SK-N-SH (cell line): ENCODE measurements at regions not wholly inside any gene's neighbourhood (a gene's known extent, or its start where the extent isn't known, plus 50 kb on each side); places are given as distances from the start of the nearest gene placed in this dataset.

ENCODE experiments used
- CTCF ChIA-PET: fragments of 300-600, 350-600 bp; formaldehyde crosslinking; extraction: SDS; loops from one replicate; lab custom pipeline; 2021; lab: Yijun Ruan, JAX
- POLR2A ChIA-PET: fragments of 350-600 bp; sonication (Branson Sonifier 250); formaldehyde crosslinking; extraction: SDS; loops from one replicate; lab custom pipeline; 2020; ENCODE audit warnings: antibody characterized with exemption, inconsistent platforms; lab: Yijun Ruan, JAX
- DNase-seq: peaks from one replicate; pipeline ENCODE4 v3.0.0; 2012
- H2AFZ ChIP-seq: fragments of 200-600 bp; sonication (generic); 2 replicates; pipeline ENCODE4 v1.8.1; 2016; ENCODE audit warnings: antibody characterized with exemption, mild to moderate bottlenecking, low read depth
- H3F3A ChIP-seq: fragments of 200-600 bp; sonication (generic); replicated peaks from 2 replicates; pipeline ENCODE3; 2016; ENCODE audit warnings: antibody characterized with exemption, mild to moderate bottlenecking; ENCODE audit not compliant: insufficient read depth
- H3K27ac ChIP-seq, 2 experiments: fragments of 200-500 bp in 1 of 2; fragments of 200-600 bp in 1 of 2; sonication (Bioruptor generic) in 1 of 2; sonication (generic), shearing (Covaris generic) in 1 of 2; 2 replicates each; pipeline versions ENCODE4 v1.5.1 to v1.6.1; 2014 to 2016; ENCODE audit warnings: low read depth in 2 of 2, inconsistent platforms in 1 of 2, low read length in 1 of 2, mild to moderate bottlenecking in 1 of 2, mixed read lengths in 1 of 2
- H3K27me3 ChIP-seq: fragments of 200-600 bp; sonication (generic), shearing (Covaris generic); 2 replicates; pipeline ENCODE4 v1.6.1; 2016; ENCODE audit warnings: mixed run types; ENCODE audit not compliant: insufficient read depth
- H3K36me3 ChIP-seq, 2 experiments: fragments of 200-500 bp in 1 of 2; fragments of 200-600 bp in 1 of 2; sonication (Bioruptor generic) in 1 of 2; sonication (generic) in 1 of 2; replicated peaks in 1 of 2; 2 replicates each; pipeline versions ENCODE3 to v1.5.1; 2014 to 2016; ENCODE audit warnings: low read length in 1 of 2, mild to moderate bottlenecking in 1 of 2; ENCODE audit not compliant: insufficient read depth in 2 of 2, control insufficient read depth in 1 of 2
- H3K4me1 ChIP-seq, 2 experiments: fragments of 200-500 bp in 1 of 2; fragments of 200-600 bp in 1 of 2; sonication (Bioruptor generic) in 1 of 2; sonication (generic), shearing (Covaris generic) in 1 of 2; 2 replicates each; pipeline versions ENCODE4 v1.5.1 to v1.6.1; 2014 to 2016; ENCODE audit warnings: low read depth in 1 of 2, low read length in 1 of 2, mixed run types in 1 of 2; ENCODE audit not compliant: insufficient read depth in 2 of 2, control insufficient read depth in 1 of 2
- H3K4me2 ChIP-seq: fragments of 200-600 bp; sonication (generic), shearing (Covaris generic); 2 replicates; pipeline ENCODE4 v1.6.1; 2017; ENCODE audit warnings: mixed run types
- H3K4me3 ChIP-seq, 2 experiments: fragments of 200-500 bp in 1 of 2; fragments of 200-600 bp in 1 of 2; sonication (Bioruptor generic) in 1 of 2; sonication (generic), shearing (Covaris generic) in 1 of 2; 2 replicates each; pipeline versions ENCODE4 v1.5.1 to v1.8.1; 2014 to 2016; ENCODE audit warnings: low read depth in 2 of 2, inconsistent platforms in 1 of 2, low read length in 1 of 2, mild to moderate bottlenecking in 1 of 2, mixed read lengths in 1 of 2, moderate library complexity in 1 of 2
- H3K79me2 ChIP-seq: fragments of 200-600 bp; sonication (generic); 2 replicates; pipeline ENCODE4 v1.8.1; 2017; ENCODE audit warnings: mild to moderate bottlenecking; ENCODE audit not compliant: insufficient read depth
- H3K9ac ChIP-seq: fragments of 200-600 bp; sonication (generic); 2 replicates; pipeline ENCODE4 v1.6.1; 2017; ENCODE audit warnings: mixed run types
- H3K9me2 ChIP-seq: fragments of 200-600 bp; sonication (generic); 2 replicates; pipeline ENCODE4 v1.6.1; 2017; ENCODE audit warnings: mixed run types
- H3K9me3 ChIP-seq: fragments of 200-600 bp; sonication (generic); 2 replicates; pipeline ENCODE4 v1.6.1; 2017; ENCODE audit warnings: mixed run types, mild to moderate bottlenecking, moderate library complexity
- H4K20me1 ChIP-seq: fragments of 200-600 bp; sonication (generic); 2 replicates; pipeline ENCODE4 v1.6.1; 2017; ENCODE audit warnings: mild to moderate bottlenecking, mixed run types; ENCODE audit not compliant: insufficient read depth
- EZH2phosphoT487 ChIP-seq: fragments of 200-600 bp; sonication (generic); IDR thresholded peaks from 2 replicates; pipeline ENCODE4 v1.6.1; 2017; ENCODE audit warnings: low read depth, mixed run types, mild to moderate bottlenecking, antibody characterized with exemption, moderate library complexity, borderline replicate concordance
- FOSL2 ChIP-seq: IDR thresholded peaks from 2 replicates; pipeline ENCODE4 v1.4.0; 2012; ENCODE audit warnings: low read depth, mild to moderate bottlenecking, moderate library complexity, borderline replicate concordance
- FOXM1 ChIP-seq: IDR thresholded peaks from 2 replicates; pipeline ENCODE4 v1.4.0; 2012; ENCODE audit warnings: low read depth, mild to moderate bottlenecking
- GABPA ChIP-seq: IDR thresholded peaks from 2 replicates; pipeline ENCODE4 v1.4.0; 2012; ENCODE audit warnings: low read depth, mild to moderate bottlenecking
- GATA2 ChIP-seq: sonication (generic); formaldehyde crosslinking; IDR thresholded peaks from 2 replicates; pipeline ENCODE4 v1.5.0; 2020; ENCODE audit warnings: mild to moderate bottlenecking, missing genetic modification reagents
- MAX ChIP-seq: IDR thresholded peaks from 2 replicates; pipeline ENCODE4 v1.4.0; 2012; ENCODE audit warnings: low read depth
- MXI1 ChIP-seq: IDR thresholded peaks from 2 replicates; pipeline ENCODE4 v1.6.1; 2012; ENCODE audit warnings: mild to moderate bottlenecking, low read depth, low read length, improper control_type of control experiment
- NFIC ChIP-seq: IDR thresholded peaks from 2 replicates; pipeline ENCODE4 v1.4.0; 2012; ENCODE audit warnings: borderline replicate concordance
- PBX3 ChIP-seq: IDR thresholded peaks from 2 replicates; pipeline ENCODE4; 2012
- RAD21 ChIP-seq: IDR thresholded peaks from 2 replicates; pipeline ENCODE4 v1.6.1; 2012; ENCODE audit warnings: mild to moderate bottlenecking, low read length
- RFX5 ChIP-seq: IDR thresholded peaks from 2 replicates; pipeline ENCODE4 v1.6.1; 2012; ENCODE audit warnings: mild to moderate bottlenecking, improper control_type of control experiment, low read length
- SMC3 ChIP-seq: IDR thresholded peaks from 2 replicates; pipeline ENCODE4 v1.6.1; 2012; ENCODE audit warnings: low read depth, low read length, improper control_type of control experiment
- TAF1 ChIP-seq: IDR thresholded peaks from 2 replicates; pipeline ENCODE4 v1.6.1; 2012; ENCODE audit warnings: low read depth, mild to moderate bottlenecking, low read length, moderate library complexity, borderline replicate concordance
- TCF12 ChIP-seq: IDR thresholded peaks from 2 replicates; pipeline ENCODE4 v1.4.0; 2012
- TEAD4 ChIP-seq: IDR thresholded peaks from 2 replicates; pipeline ENCODE4 v1.4.0; 2012; ENCODE audit warnings: mild to moderate bottlenecking, borderline replicate concordance; ENCODE audit not compliant: insufficient read depth
- USF2 ChIP-seq: fragments of 150-350 bp; IDR thresholded peaks from 2 replicates; pipeline ENCODE4 v1.6.1; 2017; ENCODE audit warnings: antibody characterized with exemption, low read length, low read depth, borderline replicate concordance
- YY1 ChIP-seq: IDR thresholded peaks from 2 replicates; pipeline ENCODE4 v1.4.0; 2012; ENCODE audit warnings: low read depth, mild to moderate bottlenecking
- ZBTB33 ChIP-seq: IDR thresholded peaks from 2 replicates; pipeline ENCODE4 v1.4.0; 2012; ENCODE audit warnings: low read depth, borderline replicate concordance
- WGBS: methylation state at CpG from one replicate; pipeline ENCODE4 v1.1.6; 2017; ENCODE audit warnings: low lambda C conversion rate; 5-methylcytosine and 5-hydroxymethylcytosine counted together

GRCh38 chr3:3405131-3405530 lies 225.6 kb upstream of the CRBN start:
- Histone ChIP-seq H3F3A (no peaks in the 10 kb centered on the region), H3K36me3 (no peaks in the 10 kb centered on the region), H3K4me3 (no peak overlapping the region), H3K27ac (no peak overlapping the region), H2AFZ (no peak overlapping the region), H3K9ac (no peak overlapping the region), H3K4me1 (no peaks in the 10 kb centered on the region), H3K9me3 (no peaks in the 10 kb centered on the region), H3K27me3 (no peaks in the 10 kb centered on the region), H4K20me1 (no peaks in the 10 kb centered on the region), H3K79me2 (no peaks in the 10 kb centered on the region), H3K9me2 (no peaks in the 10 kb centered on the region), H3K4me2 (no peak overlapping the region)
- TF ChIP-seq RFX5 (no peak), EZH2phosphoT487 (no peak), MAX (no peak), ZBTB33 (no peak), FOSL2 (no peak), YY1 (no peak), MXI1 (no peak), TEAD4 (no peak), FOXM1 (no peak), GATA2 (no peak), USF2 (no peak), TAF1 (no peak), PBX3 (no peak), NFIC (no peak), RAD21 (no peak), GABPA (no peak), TCF12 (no peak), SMC3 (no peak)
- POLR2A ChIA-PET = interaction anchor here (0.5 kb wide), 1 partner anchor 149 kb away, joined by 4 read pairs; no protein-coding TSS in a partner anchor
- CTCF ChIA-PET = no interaction called here
- DNase-seq = no peak
- WGBS = 5% methylated on average over 6 of the region's 6 CpGs
